ENCODE measurements at regions not wholly inside any gene's neighbourhood (a gene's known extent, or its start where the extent isn't known, plus 50 kb on each side); places are given as distances from the start of the nearest gene placed in this dataset.

DNA sequence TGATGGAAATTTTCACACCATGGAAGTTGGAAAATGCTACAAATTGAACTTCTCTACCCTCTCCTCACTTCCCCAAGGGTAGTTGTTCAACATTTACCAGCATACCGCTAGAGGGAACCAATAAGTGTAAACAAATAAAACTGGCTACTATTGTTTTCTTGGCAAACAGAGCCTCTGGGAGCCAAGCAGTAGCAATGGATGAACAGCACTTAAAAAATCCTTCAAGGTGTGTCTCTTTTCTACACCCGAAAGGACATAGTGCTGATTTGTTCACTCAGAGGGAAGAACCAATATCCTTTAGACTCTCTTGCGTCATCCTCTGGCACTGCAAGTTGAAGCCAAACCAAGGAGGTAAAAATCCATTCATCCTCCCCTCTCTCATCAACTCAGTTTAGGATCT lies 161.5 kb downstream of the TBX15 start:
- no peak overlapping the region for H3K27ac ChIP-seq
- no peaks in the 10 kb centered on the region; the same call in 1 of the 2 replicates for H3K9me3 ChIP-seq (ENCODE audit: insufficient read depth, low read depth)
- intact Hi-C loops (cut with micrococcal nuclease; ENCODE audit: unreplicated experiment): no loop called here
- DNase-seq: no peak
- no peaks in the 10 kb centered on the region for H3K4me1 ChIP-seq (replicated peaks; ENCODE audit: insufficient read depth)
- no peaks in the 10 kb centered on the region for H3F3A ChIP-seq (ENCODE audit: insufficient read depth, low read depth)
- TF ChIP-seq, protein P1, sequence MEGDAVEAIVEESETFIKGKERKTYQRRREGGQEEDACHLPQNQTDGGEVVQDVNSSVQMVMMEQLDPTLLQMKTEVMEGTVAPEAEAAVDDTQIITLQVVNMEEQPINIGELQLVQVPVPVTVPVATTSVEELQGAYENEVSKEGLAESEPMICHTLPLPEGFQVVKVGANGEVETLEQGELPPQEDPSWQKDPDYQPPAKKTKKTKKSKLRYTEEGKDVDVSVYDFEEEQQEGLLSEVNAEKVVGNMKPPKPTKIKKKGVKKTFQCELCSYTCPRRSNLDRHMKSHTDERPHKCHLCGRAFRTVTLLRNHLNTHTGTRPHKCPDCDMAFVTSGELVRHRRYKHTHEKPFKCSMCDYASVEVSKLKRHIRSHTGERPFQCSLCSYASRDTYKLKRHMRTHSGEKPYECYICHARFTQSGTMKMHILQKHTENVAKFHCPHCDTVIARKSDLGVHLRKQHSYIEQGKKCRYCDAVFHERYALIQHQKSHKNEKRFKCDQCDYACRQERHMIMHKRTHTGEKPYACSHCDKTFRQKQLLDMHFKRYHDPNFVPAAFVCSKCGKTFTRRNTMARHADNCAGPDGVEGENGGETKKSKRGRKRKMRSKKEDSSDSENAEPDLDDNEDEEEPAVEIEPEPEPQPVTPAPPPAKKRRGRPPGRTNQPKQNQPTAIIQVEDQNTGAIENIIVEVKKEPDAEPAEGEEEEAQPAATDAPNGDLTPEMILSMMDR (conservative IDR thresholded peaks at IDR 0.05): 0 out of 2 replicates have a peak, but pooled peaks have one; percentile 18
- TF ChIP-seq EZH2 (IDR thresholded peaks at IDR 0.05; ENCODE audit: low read depth): no peak
- POLR2A ChIA-PET (ENCODE audit: unreplicated experiment): no interaction called here
- no TSS peak for BruUV-seq (replicated peaks)
- no peak overlapping the region for H2AFZ ChIP-seq
- no peak overlapping the region for H3K4me3 ChIP-seq
- H3K9me2 ChIP-seq (ENCODE audit: insufficient read depth): peaks cover 4% of the 10 kb centered on the region; the same call in 1 of the 2 replicates
- no peaks in the 10 kb centered on the region for H3K79me2 ChIP-seq (ENCODE audit: low read depth)
- H4K20me1 ChIP-seq (ENCODE audit: insufficient read depth): no peaks in the 10 kb centered on the region
- CTCF ChIA-PET: no interaction called here
- H3K36me3 ChIP-seq (ENCODE audit: low read depth): no peaks in the 10 kb centered on the region
- H3K4me2 ChIP-seq: no peak overlapping the region
- H3K27me3 ChIP-seq (ENCODE audit: insufficient read depth, low read depth): 0 out of 2 replicates have a peak, but pooled peaks cover 18% of the 10 kb centered on the region

DNA sequence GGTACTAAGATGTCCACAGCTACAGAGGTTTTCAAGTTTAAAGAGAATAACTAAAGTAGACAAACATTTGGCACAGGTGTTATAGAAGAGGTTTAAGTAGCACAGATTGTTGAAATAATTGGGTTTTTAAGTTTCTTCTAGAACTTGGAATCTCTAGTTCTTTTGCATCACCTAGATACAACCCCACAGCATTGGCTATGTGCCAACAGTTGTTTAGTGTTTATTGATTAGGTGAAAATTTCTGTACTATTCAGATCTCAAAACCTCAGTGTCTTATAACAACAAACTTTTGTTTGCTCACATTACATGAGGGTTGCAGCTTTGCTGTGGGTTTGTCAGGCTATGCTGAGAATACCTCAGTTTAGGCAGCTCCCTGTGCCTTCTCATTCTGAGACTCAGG lies 162.5 kb downstream of the TBX15 start:
- Histone ChIP-seq H4K20me1 (ENCODE audit: insufficient read depth) (no peaks in the 10 kb centered on the region), H3K9me2 (ENCODE audit: insufficient read depth) (peaks cover 4% of the 10 kb centered on the region; the same call in 1 of the 2 replicates), H3K4me1 (replicated peaks; ENCODE audit: insufficient read depth) (no peaks in the 10 kb centered on the region), H3K79me2 (ENCODE audit: low read depth) (no peaks in the 10 kb centered on the region), H3K9me3 (ENCODE audit: insufficient read depth, low read depth) (no peaks in the 10 kb centered on the region; the same call in 1 of the 2 replicates), H3K36me3 (ENCODE audit: low read depth) (no peaks in the 10 kb centered on the region), H3K27ac (no peak overlapping the region), H3K4me2 (no peak overlapping the region), H3K27me3 (ENCODE audit: insufficient read depth, low read depth) (0 out of 2 replicates have a peak, but pooled peaks cover 9% of the 10 kb centered on the region), H2AFZ (no peak overlapping the region), H3F3A (ENCODE audit: insufficient read depth, low read depth) (no peaks in the 10 kb centered on the region), H3K4me3 (no peak overlapping the region)
- intact Hi-C loops (cut with micrococcal nuclease; ENCODE audit: unreplicated experiment): no loop called here
- ChIA-PET POLR2A (ENCODE audit: unreplicated experiment) (no interaction called here), CTCF (no interaction called here)
- no peak for DNase-seq
- no TSS peak for BruUV-seq (replicated peaks)
- TF ChIP-seq EZH2 (IDR thresholded peaks at IDR 0.05; ENCODE audit: low read depth): no peak
- TF ChIP-seq, protein P1 (conservative IDR thresholded peaks at IDR 0.05): no peak

DNA sequence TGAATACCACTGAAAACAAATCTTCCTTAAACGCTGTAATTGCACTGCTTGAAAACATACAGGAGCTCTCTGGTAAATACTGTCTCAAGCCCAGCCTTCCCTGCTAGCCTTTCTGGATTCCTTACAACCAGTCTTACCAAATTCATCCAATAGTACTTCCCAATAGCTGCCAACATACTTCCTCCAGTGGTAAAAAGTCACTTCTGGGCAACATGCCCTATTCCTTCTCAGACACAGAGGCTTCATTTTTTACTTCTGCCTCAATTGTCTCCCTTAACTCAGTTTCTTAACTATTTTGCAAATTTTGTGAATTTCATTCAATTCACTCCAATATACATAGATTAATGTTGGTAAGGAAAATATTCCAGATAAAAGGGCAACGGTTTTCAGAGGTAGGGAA lies 166.3 kb downstream of the TBX15 start:
- Histone ChIP-seq H3K27me3 (ENCODE audit: insufficient read depth, low read depth) (no peaks in the 10 kb centered on the region), H4K20me1 (ENCODE audit: insufficient read depth) (no peaks in the 10 kb centered on the region), H3K9me3 (ENCODE audit: insufficient read depth, low read depth) (no peaks in the 10 kb centered on the region; the same call in 1 of the 2 replicates), H3K36me3 (ENCODE audit: low read depth) (no peaks in the 10 kb centered on the region), H3K27ac (no peak overlapping the region), H3F3A (ENCODE audit: insufficient read depth, low read depth) (no peaks in the 10 kb centered on the region), H3K4me1 (replicated peaks; ENCODE audit: insufficient read depth) (no peaks in the 10 kb centered on the region), H3K4me2 (no peak overlapping the region), H3K4me3 (no peak overlapping the region), H3K79me2 (ENCODE audit: low read depth) (no peaks in the 10 kb centered on the region), H2AFZ (no peak overlapping the region), H3K9me2 (ENCODE audit: insufficient read depth) (no peaks in the 10 kb centered on the region)
- no peak for DNase-seq
- TF ChIP-seq, protein P1 (conservative IDR thresholded peaks at IDR 0.05): no peak
- no peak for TF ChIP-seq EZH2 (IDR thresholded peaks at IDR 0.05; ENCODE audit: low read depth)
- no TSS peak for BruUV-seq (replicated peaks)
- intact Hi-C loops (cut with micrococcal nuclease; ENCODE audit: unreplicated experiment): no loop called here
- ChIA-PET POLR2A (ENCODE audit: unreplicated experiment) (no interaction called here), CTCF (no interaction called here)
